ENCODE measurements at regions not wholly inside any gene's neighbourhood (a gene's known extent, or its start where the extent isn't known, plus 50 kb on each side); places are given as distances from the start of the nearest gene placed in this dataset.

DNA sequence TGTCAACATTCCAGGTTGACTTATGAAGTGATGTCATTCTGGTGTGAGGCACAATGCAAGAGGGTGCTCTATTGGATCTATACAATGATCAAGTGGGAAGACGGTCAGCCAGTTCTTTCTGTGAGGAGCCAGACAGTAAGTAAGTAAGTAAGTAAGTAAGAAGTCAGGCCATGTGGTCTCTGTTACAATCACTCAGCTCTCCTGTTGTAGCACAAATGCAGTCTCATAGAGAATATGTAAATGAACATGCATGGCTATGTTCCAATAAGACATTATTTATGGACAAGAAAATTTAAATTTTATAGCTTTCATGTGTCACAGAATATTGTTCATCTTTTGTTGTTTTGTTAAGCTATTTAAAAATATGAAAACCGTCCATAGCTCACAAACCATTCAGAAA is 399.7 kb downstream of the BTBD3 start:
- TF ChIP-seq, protein P1, sequence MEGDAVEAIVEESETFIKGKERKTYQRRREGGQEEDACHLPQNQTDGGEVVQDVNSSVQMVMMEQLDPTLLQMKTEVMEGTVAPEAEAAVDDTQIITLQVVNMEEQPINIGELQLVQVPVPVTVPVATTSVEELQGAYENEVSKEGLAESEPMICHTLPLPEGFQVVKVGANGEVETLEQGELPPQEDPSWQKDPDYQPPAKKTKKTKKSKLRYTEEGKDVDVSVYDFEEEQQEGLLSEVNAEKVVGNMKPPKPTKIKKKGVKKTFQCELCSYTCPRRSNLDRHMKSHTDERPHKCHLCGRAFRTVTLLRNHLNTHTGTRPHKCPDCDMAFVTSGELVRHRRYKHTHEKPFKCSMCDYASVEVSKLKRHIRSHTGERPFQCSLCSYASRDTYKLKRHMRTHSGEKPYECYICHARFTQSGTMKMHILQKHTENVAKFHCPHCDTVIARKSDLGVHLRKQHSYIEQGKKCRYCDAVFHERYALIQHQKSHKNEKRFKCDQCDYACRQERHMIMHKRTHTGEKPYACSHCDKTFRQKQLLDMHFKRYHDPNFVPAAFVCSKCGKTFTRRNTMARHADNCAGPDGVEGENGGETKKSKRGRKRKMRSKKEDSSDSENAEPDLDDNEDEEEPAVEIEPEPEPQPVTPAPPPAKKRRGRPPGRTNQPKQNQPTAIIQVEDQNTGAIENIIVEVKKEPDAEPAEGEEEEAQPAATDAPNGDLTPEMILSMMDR (IDR thresholded peaks at IDR 0.05): no peak
- no peak for TF ChIP-seq POLR2A (IDR thresholded peaks at IDR 0.05)
- no peaks in the 10 kb centered on the region for H3K4me1 ChIP-seq
- intact Hi-C loops (cut with DNase I): no loop called here
- H3K9me3 ChIP-seq: no peaks in the 10 kb centered on the region
- no peaks in the 10 kb centered on the region for H3K27me3 ChIP-seq
- DNase-seq: no peak
- no peak overlapping the region for H3K4me3 ChIP-seq (replicated peaks in 1 of 3)
- H3K27ac ChIP-seq: no peak overlapping the region
- no peaks in the 10 kb centered on the region for H3K36me3 ChIP-seq
- WGBS, 2 donors: 82 to 87% methylated on average over 2 of the region's 2 CpGs

DNA sequence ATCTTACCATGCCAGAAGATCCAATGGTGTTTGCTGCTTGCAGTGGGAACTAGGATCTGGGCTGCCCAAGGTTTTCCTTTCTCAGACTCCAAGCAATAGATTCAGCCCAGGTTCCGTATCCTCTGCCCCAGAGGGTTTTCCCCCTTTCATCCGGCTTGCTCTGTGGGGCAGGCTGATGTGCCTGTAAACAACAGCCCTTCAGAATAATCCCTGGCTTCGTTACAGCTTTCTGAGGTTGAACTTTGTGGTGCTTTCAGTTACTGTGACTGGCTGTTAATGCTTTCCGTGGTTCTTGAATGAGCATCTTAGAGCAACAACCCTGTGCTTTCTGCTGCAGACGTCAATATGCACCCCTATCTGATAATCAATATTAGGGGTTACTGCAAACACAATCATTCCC is 400.4 kb downstream of the BTBD3 start:
- intact Hi-C loops (cut with DNase I): no loop called here
- Histone ChIP-seq H3K9me3 (no peaks in the 10 kb centered on the region), H3K27ac (no peak overlapping the region), H3K27me3 (no peaks in the 10 kb centered on the region), H3K4me1 (no peaks in the 10 kb centered on the region), H3K4me3 (replicated peaks in 1 of 3) (no peak overlapping the region), H3K36me3 (no peaks in the 10 kb centered on the region)
- TF ChIP-seq POLR2A (IDR thresholded peaks at IDR 0.05): no peak
- TF ChIP-seq, protein P1 (IDR thresholded peaks at IDR 0.05): no peak
- DNase-seq: no peak
- WGBS, 2 donors: 45 to 54% methylated on average over 5 of the region's 5 CpGs

DNA sequence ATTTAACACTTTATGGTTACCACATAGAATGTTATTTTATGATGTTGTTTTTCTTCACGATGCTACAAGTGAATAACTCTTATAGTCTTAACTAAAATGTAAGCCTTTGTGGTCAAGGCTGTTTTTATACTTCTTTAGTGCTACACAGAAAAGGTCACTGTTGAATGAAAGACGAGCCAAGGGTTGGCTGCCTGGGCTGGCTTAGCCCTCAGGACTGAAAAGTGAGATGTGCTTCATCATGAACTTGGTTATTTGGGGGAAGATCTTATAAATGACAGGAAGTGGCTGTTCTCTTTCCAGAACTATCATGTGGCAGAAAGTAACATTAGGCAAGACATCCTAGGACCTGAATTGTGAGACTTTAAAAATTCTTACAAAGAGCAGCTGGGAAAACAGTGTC is 404.0 kb downstream of the BTBD3 start:
- intact Hi-C loops (cut with DNase I): no loop called here
- no peak for DNase-seq
- 40 to 49% methylated on average over 2 of the region's 2 CpGs for WGBS, 2 donors
- no peaks in the 10 kb centered on the region for H3K36me3 ChIP-seq
- H3K4me3 ChIP-seq (replicated peaks in 1 of 3): no peak overlapping the region
- no peaks in the 10 kb centered on the region for H3K27me3 ChIP-seq
- TF ChIP-seq POLR2A (IDR thresholded peaks at IDR 0.05): no peak
- TF ChIP-seq, protein P1 (IDR thresholded peaks at IDR 0.05): no peak
- no peaks in the 10 kb centered on the region for H3K4me1 ChIP-seq
- no peak overlapping the region for H3K27ac ChIP-seq
- no peaks in the 10 kb centered on the region for H3K9me3 ChIP-seq

- no peak for TF ChIP-seq POLR2A (IDR thresholded peaks at IDR 0.05)
- TF ChIP-seq, protein P1 (IDR thresholded peaks at IDR 0.05): no peak
- Histone ChIP-seq H3K4me1 (no peaks in the 10 kb centered on the region), H3K27me3 (no peaks in the 10 kb centered on the region), H3K27ac (no peak overlapping the region), H3K9me3 (no peaks in the 10 kb centered on the region), H3K4me3 (replicated peaks in 1 of 3) (no peak overlapping the region), H3K36me3 (no peaks in the 10 kb centered on the region)
- WGBS, 2 donors: 75 to 80% methylated on average over 2 of the region's 2 CpGs
- DNase-seq: no peak
- intact Hi-C loops (cut with DNase I): no loop called here
Observed at GRCh38 chr20:12327205-12327604, 409.5 kb downstream of the BTBD3 start.

DNA sequence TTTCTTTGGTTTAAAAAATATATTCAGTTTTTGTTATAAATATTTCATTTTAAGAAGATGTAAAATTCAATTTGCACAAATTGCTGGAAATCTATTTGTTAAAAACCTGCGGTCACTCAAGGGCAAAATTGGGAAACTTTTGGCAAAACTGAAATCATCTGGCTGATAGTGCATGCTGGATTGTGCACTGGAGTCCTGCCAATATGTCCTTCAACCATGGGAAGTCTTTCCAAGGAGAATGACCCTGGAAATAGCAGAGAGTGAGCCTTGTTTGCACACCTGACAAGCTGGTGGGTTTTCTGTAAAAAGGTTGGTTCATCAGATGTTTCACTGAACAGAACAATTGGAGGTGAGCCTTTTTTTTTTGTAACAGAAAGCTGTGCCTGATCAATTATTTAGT is 413.5 kb downstream of the BTBD3 start:
- peak; percentile 4 to 9 for DNase-seq
- no peaks in the 10 kb centered on the region for H3K27me3 ChIP-seq
- no peak overlapping the region for H3K27ac ChIP-seq
- H3K9me3 ChIP-seq: no peaks in the 10 kb centered on the region
- no peaks in the 10 kb centered on the region for H3K36me3 ChIP-seq
- intact Hi-C loops (cut with DNase I): no loop called here
- H3K4me1 ChIP-seq: no peaks in the 10 kb centered on the region
- TF ChIP-seq, protein P1 (IDR thresholded peaks at IDR 0.05): no peak
- TF ChIP-seq POLR2A (IDR thresholded peaks at IDR 0.05): no peak
- no peak overlapping the region for H3K4me3 ChIP-seq (replicated peaks in 1 of 3)
- WGBS, 2 donors: 48 to 60% methylated on average over 1 of the region's 1 CpG
